ENCODE measurements at regions not wholly inside any gene's neighbourhood (a gene's known extent, or its start where the extent isn't known, plus 50 kb on each side); places are given as distances from the start of the nearest gene placed in this dataset.

- H3K27ac Mint-ChIP-seq = peak overlapping the region; percentile 92
- H3K4me3 Mint-ChIP-seq = no peak overlapping the region
- H3K9me3 Mint-ChIP-seq = no peaks in the 10 kb centered on the region
- peaks cover 41% of the 10 kb centered on the region for H3K4me1 Mint-ChIP-seq (ENCODE audit: low read depth)
- DNase-seq = peak; percentile 25
- H3K36me3 Mint-ChIP-seq (ENCODE audit: low read depth) = peaks cover 4% of the 10 kb centered on the region
- intact Hi-C loops (cut with micrococcal nuclease) = loop anchor here (1.0 to 5.0 kb wide), 8 partner anchors 9 to 1656 kb away; partner anchors contain the start of gene CDC73
- no peaks in the 10 kb centered on the region for H3K27me3 Mint-ChIP-seq (ENCODE audit: low read depth)
- CTCF ChIA-PET = interaction anchor here (0.5 kb wide), 1 partner anchor 560 kb away, joined by 3 read pairs; no protein-coding TSS in a partner anchor
These were observed 1111.7 kb upstream of the B3GALT2 start for GRCh38 chr1:194298007-194298598.

GRCh38 chr1:194297094-194297493, 1110.7 kb upstream of the B3GALT2 start:
- peaks cover 4% of the 10 kb centered on the region for H3K36me3 Mint-ChIP-seq (ENCODE audit: low read depth)
- intact Hi-C loops (cut with micrococcal nuclease) = loop anchor here (5.0 kb wide), 6 partner anchors 135 to 1655 kb away; partner anchors contain the start of gene CDC73
- CTCF ChIA-PET = no interaction called here
- DNase-seq = no peak
- no peaks in the 10 kb centered on the region for H3K27me3 Mint-ChIP-seq (ENCODE audit: low read depth)
- no peak overlapping the region for H3K4me3 Mint-ChIP-seq
- no peaks in the 10 kb centered on the region for H3K9me3 Mint-ChIP-seq
- peaks cover 41% of the 10 kb centered on the region for H3K4me1 Mint-ChIP-seq (ENCODE audit: low read depth)
- H3K27ac Mint-ChIP-seq = peak overlapping the region; percentile 47

GRCh38 chr1:194296201-194296600, 1109.8 kb upstream of the B3GALT2 start:
- intact Hi-C loops (cut with micrococcal nuclease) = loop anchor here (1.0 to 5.0 kb wide), 7 partner anchors 134 to 1654 kb away; partner anchors contain the start of gene CDC73
- no peaks in the 10 kb centered on the region for H3K9me3 Mint-ChIP-seq
- peaks cover 4% of the 10 kb centered on the region for H3K36me3 Mint-ChIP-seq (ENCODE audit: low read depth)
- no peaks in the 10 kb centered on the region for H3K27me3 Mint-ChIP-seq (ENCODE audit: low read depth)
- CTCF ChIA-PET = no interaction called here
- H3K4me3 Mint-ChIP-seq = no peak overlapping the region
- no peak for DNase-seq
- H3K4me1 Mint-ChIP-seq (ENCODE audit: low read depth) = peaks cover 42% of the 10 kb centered on the region
- peak overlapping the region; percentile 30 for H3K27ac Mint-ChIP-seq

GRCh38 chr1:194295685-194296084, 1109.3 kb upstream of the B3GALT2 start:
- no peak overlapping the region for H3K27ac Mint-ChIP-seq
- CTCF ChIA-PET = no interaction called here
- H3K36me3 Mint-ChIP-seq (ENCODE audit: low read depth) = peaks cover 4% of the 10 kb centered on the region
- H3K4me1 Mint-ChIP-seq (ENCODE audit: low read depth) = peaks cover 47% of the 10 kb centered on the region
- H3K9me3 Mint-ChIP-seq = no peaks in the 10 kb centered on the region
- intact Hi-C loops (cut with micrococcal nuclease) = loop anchor here (1.0 to 5.0 kb wide), 16 partner anchors 133 to 1821 kb away; partner anchors contain the start of genes CDC73 and RGS2
- no peaks in the 10 kb centered on the region for H3K27me3 Mint-ChIP-seq (ENCODE audit: low read depth)
- DNase-seq = peak; percentile 47
- no peak overlapping the region for H3K4me3 Mint-ChIP-seq

GRCh38 chr1:194293851-194294405, 1107.5 kb upstream of the B3GALT2 start:
- CTCF ChIA-PET = interaction anchor here (0.6 to 1.5 kb wide), 3 partner anchors 80 to 240 kb away, joined by 3 to 4 read pairs (median 3); no protein-coding TSS in a partner anchor
- intact Hi-C loops (cut with micrococcal nuclease) = loop anchor here (2.0 to 5.0 kb wide), 5 partner anchors 593 to 1819 kb away; no protein-coding TSS in a partner anchor
- Mint-ChIP-seq H3K36me3 (ENCODE audit: low read depth) (peaks cover 4% of the 10 kb centered on the region), H3K27ac (no peak overlapping the region), H3K4me1 (ENCODE audit: low read depth) (peaks cover 51% of the 10 kb centered on the region), H3K4me3 (no peak overlapping the region), H3K9me3 (no peaks in the 10 kb centered on the region), H3K27me3 (ENCODE audit: low read depth) (no peaks in the 10 kb centered on the region)
- DNase-seq = no peak

GRCh38 chr1:194292966-194293365, 1106.6 kb upstream of the B3GALT2 start:
- Mint-ChIP-seq H3K27ac (no peak overlapping the region), H3K27me3 (ENCODE audit: low read depth) (no peaks in the 10 kb centered on the region), H3K4me3 (no peak overlapping the region), H3K4me1 (ENCODE audit: low read depth) (peaks cover 48% of the 10 kb centered on the region), H3K9me3 (no peaks in the 10 kb centered on the region), H3K36me3 (ENCODE audit: low read depth) (peaks cover 4% of the 10 kb centered on the region)
- CTCF ChIA-PET = interaction anchor here (1.5 kb wide), 1 partner anchor 79 kb away, joined by 4 read pairs; no protein-coding TSS in a partner anchor
- intact Hi-C loops (cut with micrococcal nuclease) = loop anchor here (5.0 kb wide), 1 partner anchor 1776 kb away; no protein-coding TSS in a partner anchor
- no peak for DNase-seq

- peak overlapping the region; percentile 54 for H3K4me3 Mint-ChIP-seq
- peak; percentile 81 for DNase-seq
- CTCF ChIA-PET = interaction anchor here (0.6 kb wide), 1 partner anchor 177 kb away, joined by 4 read pairs; no protein-coding TSS in a partner anchor
- H3K27me3 Mint-ChIP-seq (ENCODE audit: low read depth) = no peaks in the 10 kb centered on the region
- peaks cover 1% of the 10 kb centered on the region for H3K36me3 Mint-ChIP-seq (ENCODE audit: low read depth)
- peak overlapping the region; percentile 59 for H3K27ac Mint-ChIP-seq
- peaks cover 25% of the 10 kb centered on the region for H3K4me1 Mint-ChIP-seq (ENCODE audit: low read depth)
- intact Hi-C loops (cut with micrococcal nuclease) = loop anchor here (1.0 to 5.0 kb wide), 10 partner anchors 9 to 1772 kb away; partner anchors contain the start of genes RO60 and UCHL5
- no peaks in the 10 kb centered on the region for H3K9me3 Mint-ChIP-seq
These were observed 1103.3 kb upstream of the B3GALT2 start for GRCh38 chr1:194289569-194290266.

- H3K4me1 Mint-ChIP-seq (ENCODE audit: low read depth) = peaks cover 25% of the 10 kb centered on the region
- H3K9me3 Mint-ChIP-seq = peaks cover 2% of the 10 kb centered on the region
- no peaks in the 10 kb centered on the region for H3K27me3 Mint-ChIP-seq (ENCODE audit: low read depth)
- peaks cover 3% of the 10 kb centered on the region for H3K36me3 Mint-ChIP-seq (ENCODE audit: low read depth)
- CTCF ChIA-PET = interaction anchor here (0.7 kb wide), 1 partner anchor 159 kb away, joined by 5 read pairs; no protein-coding TSS in a partner anchor
- H3K27ac Mint-ChIP-seq = no peak overlapping the region
- DNase-seq = no peak
- intact Hi-C loops (cut with micrococcal nuclease) = loop anchor here (5.0 kb wide), 1 partner anchor 1351 kb away; no protein-coding TSS in a partner anchor
- H3K4me3 Mint-ChIP-seq = no peak overlapping the region
These were observed 1101.8 kb upstream of the B3GALT2 start for GRCh38 chr1:194288238-194288637.

GRCh38 chr1:194281376-194281775, 1095.0 kb upstream of the B3GALT2 start:
- intact Hi-C loops (cut with micrococcal nuclease) = no loop called here
- CTCF ChIA-PET = no interaction called here

GRCh38 chr1:194280463-194280862, 1094.0 kb upstream of the B3GALT2 start:
- H3K36me3 Mint-ChIP-seq (ENCODE audit: low read depth) = peaks cover 3% of the 10 kb centered on the region

More at GRCh38 chr1:194281376-194281775, 1095.0 kb upstream of the B3GALT2 start:
- H3K9me3 Mint-ChIP-seq = peaks cover 2% of the 10 kb centered on the region
- no peak for DNase-seq
- H3K36me3 Mint-ChIP-seq (ENCODE audit: low read depth) = peaks cover 3% of the 10 kb centered on the region
- H3K27me3 Mint-ChIP-seq (ENCODE audit: low read depth) = no peaks in the 10 kb centered on the region
- H3K27ac Mint-ChIP-seq = no peak overlapping the region
- H3K4me3 Mint-ChIP-seq = no peak overlapping the region
- peaks cover 11% of the 10 kb centered on the region for H3K4me1 Mint-ChIP-seq (ENCODE audit: low read depth)

GRCh38 chr1:194279975-194280374, 1093.6 kb upstream of the B3GALT2 start:
- intact Hi-C loops (cut with micrococcal nuclease) = no loop called here
- H3K4me3 Mint-ChIP-seq = no peak overlapping the region
- peaks cover 3% of the 10 kb centered on the region for H3K36me3 Mint-ChIP-seq (ENCODE audit: low read depth)
- peaks cover 2% of the 10 kb centered on the region for H3K9me3 Mint-ChIP-seq
- peaks cover 10% of the 10 kb centered on the region for H3K4me1 Mint-ChIP-seq (ENCODE audit: low read depth)
- CTCF ChIA-PET = no interaction called here
- no peak for DNase-seq
- H3K27me3 Mint-ChIP-seq (ENCODE audit: low read depth) = no peaks in the 10 kb centered on the region
- H3K27ac Mint-ChIP-seq = no peak overlapping the region

More at GRCh38 chr1:194280463-194280862, 1094.0 kb upstream of the B3GALT2 start:
- Mint-ChIP-seq H3K27me3 (ENCODE audit: low read depth) (no peaks in the 10 kb centered on the region), H3K27ac (no peak overlapping the region), H3K9me3 (peaks cover 2% of the 10 kb centered on the region), H3K4me3 (no peak overlapping the region), H3K4me1 (ENCODE audit: low read depth) (peaks cover 10% of the 10 kb centered on the region)
- CTCF ChIA-PET = no interaction called here
- no peak for DNase-seq
- intact Hi-C loops (cut with micrococcal nuclease) = no loop called here

GRCh38 chr1:194277927-194278326, 1091.5 kb upstream of the B3GALT2 start:
- Mint-ChIP-seq H3K9me3 (no peaks in the 10 kb centered on the region), H3K27me3 (ENCODE audit: low read depth) (no peaks in the 10 kb centered on the region), H3K36me3 (ENCODE audit: low read depth) (no peaks in the 10 kb centered on the region), H3K27ac (no peak overlapping the region), H3K4me3 (no peak overlapping the region), H3K4me1 (ENCODE audit: low read depth) (peaks cover 8% of the 10 kb centered on the region)
- intact Hi-C loops (cut with micrococcal nuclease) = no loop called here
- no peak for DNase-seq
- CTCF ChIA-PET = no interaction called here
